Left colon (tissue), 2 donors: ENCODE measurements at regions not wholly inside any gene's neighbourhood (a gene's known extent, or its start where the extent isn't known, plus 50 kb on each side); places are given as distances from the start of the nearest gene placed in this dataset.
A peak's percentile ranks its signal among the peaks of the same experiment; 100 is the strongest.
"Not testable (repeated sequence)": the region's sequence is repeated elsewhere in the genome, so short reads cannot be mapped to it uniquely, and the experiment has no call there.

Source experiments
- ATAC-seq: fragments of 200-7000 bp; cut with Tn5 transposase; one replicate; pipeline ENCODE4 v1.9.1; 2020; ENCODE audit warnings: mild to moderate bottlenecking, moderate library complexity
- DNase-seq, 2 donors: peaks; one replicate each; pipeline ENCODE4 v3.0.0-alpha.2; 2020
- intact Hi-C, 2 donors: fragments of 100-400 bp; cut with DNase I in 1 of 2; cut with micrococcal nuclease in 1 of 2; formaldehyde crosslinking; loops; one replicate each; pipeline versions ENCODE4 v1.11.2 to v1.14.0; 2022; cut with DNase I, micrococcal nuclease
- donor health status: DM: no; HTN: no; CAD: no.
- donor health status: DM: yes; HTN: yes; CAD: no.

- ATAC-seq (no peak), DNase-seq (no peak)
Measured at GRCh38 chr3:177459401-177459800, 262.1 kb upstream of the TBL1XR1 start.

GRCh38 chr3:177460047-177460446 is 262.8 kb upstream of the TBL1XR1 start:
- DNase-seq (no peak), ATAC-seq (no peak)
- intact Hi-C loops: no loop called here

More at GRCh38 chr3:177459401-177459800, 262.1 kb upstream of the TBL1XR1 start:
- intact Hi-C loops: no loop called here

GRCh38 chr3:177461765-177462164 is 264.5 kb upstream of the TBL1XR1 start:
- intact Hi-C loops: no loop called here

DNA sequence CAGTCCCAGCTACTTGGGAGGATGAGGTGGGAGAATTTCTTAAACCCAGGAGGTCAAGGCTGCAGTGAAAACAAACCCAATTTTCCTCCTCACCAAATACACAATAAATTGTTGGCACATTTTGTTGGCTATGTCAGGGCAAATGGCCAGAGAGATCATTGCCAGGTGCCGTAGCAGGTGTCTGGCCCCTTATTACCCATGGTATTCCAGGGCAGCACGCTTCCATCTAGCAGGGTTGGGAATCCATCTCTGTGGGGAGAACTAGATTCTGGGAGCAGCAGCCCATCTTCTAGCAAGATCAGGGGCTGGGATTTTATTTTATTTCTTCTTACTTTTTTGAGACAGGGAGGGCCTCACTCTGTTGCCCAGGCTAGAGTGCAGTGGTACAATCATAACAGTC is 266.1 kb upstream of the TBL1XR1 start:
- DNase-seq, ATAC-seq, intact Hi-C loops: not testable (repeated sequence)

More at GRCh38 chr3:177461765-177462164, 264.5 kb upstream of the TBL1XR1 start:
- DNase-seq (no peak), ATAC-seq (no peak)

GRCh38 chr3:177463863-177464262 is 266.6 kb upstream of the TBL1XR1 start:
- no peak for DNase-seq
- ATAC-seq: no peak
- intact Hi-C loops: no loop called here

DNA sequence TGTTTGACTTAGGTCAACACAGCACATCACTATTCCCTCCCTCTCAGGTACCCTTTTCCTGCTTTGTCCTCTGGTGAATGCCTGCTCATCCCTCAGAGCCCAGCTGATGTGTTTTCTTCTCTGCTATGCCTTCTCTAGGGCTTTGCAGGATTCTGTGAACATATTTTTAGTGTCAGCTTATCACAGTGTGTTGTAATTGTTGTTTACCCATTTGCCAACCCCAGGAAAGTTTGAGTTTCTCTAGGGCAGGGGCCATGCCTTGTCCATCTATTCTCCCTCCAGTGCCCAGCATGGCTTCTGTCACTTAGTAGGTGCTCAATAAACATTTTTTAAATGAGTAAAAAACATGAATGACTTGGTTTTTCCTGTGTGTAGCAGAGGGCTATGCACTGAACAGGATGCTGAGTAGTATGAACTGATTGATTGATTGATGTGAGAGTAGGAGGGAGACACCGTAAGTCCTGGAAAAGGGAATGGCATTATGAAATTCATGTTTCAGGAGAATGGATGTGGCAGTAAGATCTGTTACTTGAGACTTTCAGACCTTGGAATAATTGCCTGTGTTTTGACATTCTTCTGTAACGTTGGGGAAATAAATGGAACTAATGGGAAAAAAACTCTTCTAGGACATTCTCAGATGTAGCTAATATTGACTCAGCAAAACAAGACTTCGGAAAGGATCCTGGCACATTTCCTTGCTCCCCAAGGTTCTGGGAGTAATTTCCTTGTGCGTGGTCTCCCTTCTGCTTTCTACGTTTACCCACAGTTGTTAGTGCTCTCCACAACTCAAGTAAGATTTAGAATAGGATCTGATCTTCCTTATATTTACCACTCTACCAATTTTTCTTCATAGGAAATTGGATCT is 267.3 kb upstream of the TBL1XR1 start:
- intact Hi-C loops: no loop called here
- no peak for ATAC-seq
- DNase-seq: no peak

DNA sequence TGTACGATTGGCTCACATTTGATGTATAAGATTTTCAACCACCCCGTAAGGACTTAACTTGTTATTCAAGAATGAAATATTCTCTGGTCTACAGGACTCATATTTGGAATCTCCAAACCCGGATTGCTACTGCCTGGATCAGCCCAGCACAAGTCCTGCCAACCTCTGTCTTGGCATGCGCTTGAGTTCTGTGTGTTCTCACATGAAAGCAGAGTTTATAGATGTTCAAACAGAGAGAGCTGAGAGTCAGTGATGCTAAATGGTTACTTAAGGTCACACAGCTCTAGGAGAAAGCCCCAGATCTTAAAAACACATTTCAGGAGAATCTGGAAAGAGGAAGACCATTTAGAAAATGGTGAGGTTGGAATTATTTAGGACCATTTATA is 268.0 kb upstream of the TBL1XR1 start:
- intact Hi-C loops: no loop called here
- ATAC-seq: no peak
- peak in 1 of 2 donors; percentile 65 for DNase-seq

GRCh38 chr3:177466074-177466473 is 268.8 kb upstream of the TBL1XR1 start:
- no peak for ATAC-seq
- no peak for DNase-seq
- intact Hi-C loops: no loop called here

GRCh38 chr3:177466622-177467021 is 269.3 kb upstream of the TBL1XR1 start:
- DNase-seq, ATAC-seq, intact Hi-C loops: not testable (repeated sequence)

DNA sequence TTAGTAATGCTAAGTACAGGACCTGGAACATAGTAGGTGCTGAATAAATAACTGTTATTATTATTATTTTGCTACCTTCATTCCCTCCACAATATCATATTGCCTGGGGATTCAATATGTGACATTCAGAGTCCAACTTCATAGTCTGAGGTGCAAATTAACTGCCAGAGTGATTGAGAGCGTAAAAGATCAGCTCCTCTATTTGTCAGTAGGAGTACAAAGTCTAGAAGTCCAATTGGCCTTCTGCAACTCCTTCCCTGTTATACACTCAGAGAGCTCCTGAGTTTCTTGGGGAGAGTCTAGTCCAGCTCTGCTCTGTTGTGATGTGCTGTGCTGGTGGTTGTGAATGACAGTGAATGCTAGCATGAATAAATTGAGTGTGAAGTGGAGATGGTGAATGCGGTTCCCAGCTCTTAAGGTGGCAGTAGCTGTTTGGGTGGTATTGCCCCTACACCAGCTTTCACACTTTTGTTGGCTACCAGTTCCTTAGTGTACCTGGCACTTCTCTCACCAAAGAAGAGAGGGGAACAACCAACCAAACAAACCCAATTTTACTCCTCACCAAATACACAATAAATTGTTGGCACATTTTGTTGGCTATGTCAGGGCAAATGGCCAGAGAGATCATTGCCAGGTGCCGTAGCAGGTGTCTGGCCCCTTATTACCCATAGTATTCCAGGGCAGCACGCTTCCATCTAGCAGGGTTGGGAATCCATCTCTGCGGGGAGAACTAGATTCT is 270.1 kb upstream of the TBL1XR1 start:
- intact Hi-C loops: no loop called here
- ATAC-seq: peak; percentile 99
- DNase-seq: no peak

- intact Hi-C loops: no loop called here
- DNase-seq (no peak), ATAC-seq (no peak)
Measured at GRCh38 chr3:177468331-177468730, 271.0 kb upstream of the TBL1XR1 start.

DNA sequence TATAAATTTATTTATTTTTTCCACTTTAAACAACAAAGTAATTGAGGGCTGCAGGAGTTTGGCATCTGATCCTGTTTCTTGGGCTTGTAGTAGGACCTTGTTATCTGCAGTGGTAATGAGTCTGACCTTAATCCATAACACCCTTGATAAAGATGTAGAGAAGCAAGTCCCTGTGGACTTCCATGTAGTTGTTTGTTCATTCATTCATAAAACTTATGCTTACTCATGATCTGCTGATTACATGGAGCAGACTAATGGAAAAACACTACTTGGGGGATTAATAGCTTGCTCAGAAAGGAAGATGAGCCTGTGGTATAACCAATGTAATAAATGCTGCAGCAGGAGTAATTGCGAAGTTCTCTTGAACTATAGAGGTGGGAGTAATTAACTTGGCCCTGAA is 271.5 kb upstream of the TBL1XR1 start:
- intact Hi-C loops: no loop called here
- no peak for DNase-seq
- no peak for ATAC-seq

GRCh38 chr3:177469216-177469615 is 271.9 kb upstream of the TBL1XR1 start:
- ATAC-seq (no peak), DNase-seq (no peak)
- intact Hi-C loops: no loop called here

GRCh38 chr3:177470197-177470941 is 273.1 kb upstream of the TBL1XR1 start:
- no peak for ATAC-seq
- intact Hi-C loops: no loop called here
- no peak for DNase-seq

DNA sequence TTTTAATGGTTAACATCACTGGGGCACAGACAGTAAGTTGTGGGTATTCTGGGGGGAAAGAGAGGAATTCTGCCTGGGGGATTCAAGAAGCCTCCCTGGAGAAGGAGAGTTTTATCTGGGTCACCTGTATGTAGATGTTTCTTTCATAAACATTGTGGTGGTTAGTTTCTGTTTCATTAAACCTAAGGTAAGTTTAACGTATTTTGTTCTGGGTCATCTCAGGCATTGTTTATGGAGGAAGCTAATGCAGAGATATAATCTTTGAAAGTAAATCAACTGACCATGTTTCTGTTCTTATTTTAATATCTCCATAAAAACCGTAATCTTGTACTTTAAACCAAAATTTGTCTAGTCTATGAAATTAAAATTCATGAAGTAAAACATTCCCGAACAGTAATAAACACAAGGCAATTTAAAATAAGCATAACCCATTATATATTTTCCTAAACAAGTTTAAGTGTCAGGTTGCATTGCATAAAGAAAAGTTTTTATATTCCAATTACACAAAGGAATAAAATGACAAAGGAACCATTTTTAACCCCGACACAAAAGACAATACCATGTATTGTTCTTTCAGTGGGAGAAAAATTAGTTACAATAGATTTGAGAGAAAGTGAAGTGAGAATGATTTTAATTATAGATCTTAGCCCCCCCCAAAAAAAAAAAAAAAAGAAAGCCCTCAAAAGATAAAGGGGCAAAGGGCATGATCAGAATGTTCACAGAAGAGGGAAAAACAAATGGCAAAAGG is 274.6 kb upstream of the TBL1XR1 start:
- intact Hi-C loops: no loop called here
- ATAC-seq: no peak
- no peak for DNase-seq

DNA sequence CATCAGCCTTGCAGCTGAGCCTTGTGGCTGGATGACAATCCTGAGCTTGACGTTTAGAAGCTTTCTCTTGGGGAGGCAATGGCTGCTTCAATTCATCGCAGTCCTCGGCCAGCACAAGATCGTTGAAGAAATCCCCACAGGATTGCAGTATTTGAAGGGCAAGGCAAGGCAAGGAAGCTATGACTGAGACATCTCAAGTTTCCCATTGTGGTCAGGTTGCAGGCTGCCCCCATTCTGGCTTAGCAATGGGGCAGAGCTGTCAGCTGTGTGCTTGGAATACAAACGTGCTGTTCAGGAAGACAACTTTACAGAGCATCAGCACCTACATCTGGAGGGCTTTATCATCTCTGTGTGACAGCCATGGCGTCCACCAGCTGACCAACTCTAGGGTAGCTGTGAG is 275.9 kb upstream of the TBL1XR1 start:
- intact Hi-C loops: no loop called here
- no peak for DNase-seq
- no peak for ATAC-seq

- DNase-seq (no peak), ATAC-seq (no peak)
- intact Hi-C loops: no loop called here
Measured at GRCh38 chr3:177473903-177474302, 276.6 kb upstream of the TBL1XR1 start.

DNA sequence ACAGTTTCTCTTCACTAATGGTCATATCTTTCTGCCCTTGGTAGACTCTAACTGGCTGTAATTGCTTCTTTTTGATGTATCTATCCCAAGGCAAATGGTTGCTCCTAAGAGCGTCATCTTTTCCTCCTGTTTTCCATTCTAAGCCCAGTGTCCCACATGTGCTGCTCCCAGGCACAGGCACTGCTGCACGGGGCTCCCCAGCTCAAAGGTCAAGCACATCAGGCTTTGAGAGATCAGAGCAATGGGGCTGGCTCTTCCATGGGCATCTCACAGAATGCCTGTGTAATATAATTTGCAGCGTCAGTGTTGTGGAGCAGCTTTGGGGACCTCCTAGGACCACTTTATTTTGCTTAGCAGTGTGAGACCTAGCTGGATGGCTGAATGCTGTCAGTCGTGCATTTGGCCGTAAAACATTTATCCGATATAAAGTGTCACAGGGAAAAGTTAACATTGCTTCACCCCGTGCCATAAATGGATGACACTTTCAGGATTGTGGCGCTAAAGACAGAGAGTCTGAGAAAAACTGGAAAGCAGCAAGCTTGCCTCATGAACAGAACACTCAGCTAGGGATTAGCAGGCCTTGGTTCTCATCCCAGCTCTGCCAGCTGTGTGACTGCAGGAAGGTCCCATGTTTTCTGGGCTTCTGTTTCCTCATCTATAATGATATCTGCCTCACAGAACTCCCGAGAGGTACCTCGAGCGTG is 277.5 kb upstream of the TBL1XR1 start:
- intact Hi-C loops: no loop called here
- no peak for ATAC-seq
- DNase-seq: no peak
